Cardiac muscle cell (in vitro differentiated cells and primary cell): ENCODE measurements at regions not wholly inside any gene's neighbourhood (a gene's known extent, or its start where the extent isn't known, plus 50 kb on each side); places are given as distances from the start of the nearest gene placed in this dataset.

Experiments
- DNase-seq, 2 donors: peaks; one replicate each; pipeline versions ENCODE4 v3.0.0 to v3.0.0-alpha.2; 2010 to 2017; ENCODE audit warnings: low read depth in 1 of 2, low spot score in 1 of 2
- H3K27ac ChIP-seq: fragments of 200-600 bp; sonication (generic); 2 replicates; pipeline ENCODE4 v1.5.1; 2016
- H3K27me3 ChIP-seq: fragments of 200-600 bp; sonication (generic); 2 replicates; pipeline ENCODE4 v1.6.0; 2016; ENCODE audit warnings: control low read depth
- H3K36me3 ChIP-seq: fragments of 200-600 bp; sonication (generic); 2 replicates; pipeline ENCODE4 v1.5.1; 2016; ENCODE audit warnings: control low read depth
- H3K4me1 ChIP-seq: fragments of 200-600 bp; sonication (generic); 2 replicates; pipeline ENCODE4 v1.8.1; 2017; ENCODE audit warnings: low read depth, mild to moderate bottlenecking, mixed run types
- H3K4me3 ChIP-seq: fragments of 200-600 bp; sonication (generic); 2 replicates; pipeline ENCODE4 v1.5.1; 2016; ENCODE audit warnings: mild to moderate bottlenecking
- H3K9me3 ChIP-seq: fragments of 200-600 bp; sonication (generic); 2 replicates; pipeline ENCODE4 v1.5.1; 2017; ENCODE audit warnings: low read depth, mild to moderate bottlenecking, control low read depth
- TF ChIP-seq, protein P1 (sequence below): IDR thresholded peaks from 2 replicates; pipeline ENCODE4 v1.5.1; 2012; ENCODE audit warnings: low read depth, mild to moderate bottlenecking, low read length

DNA sequence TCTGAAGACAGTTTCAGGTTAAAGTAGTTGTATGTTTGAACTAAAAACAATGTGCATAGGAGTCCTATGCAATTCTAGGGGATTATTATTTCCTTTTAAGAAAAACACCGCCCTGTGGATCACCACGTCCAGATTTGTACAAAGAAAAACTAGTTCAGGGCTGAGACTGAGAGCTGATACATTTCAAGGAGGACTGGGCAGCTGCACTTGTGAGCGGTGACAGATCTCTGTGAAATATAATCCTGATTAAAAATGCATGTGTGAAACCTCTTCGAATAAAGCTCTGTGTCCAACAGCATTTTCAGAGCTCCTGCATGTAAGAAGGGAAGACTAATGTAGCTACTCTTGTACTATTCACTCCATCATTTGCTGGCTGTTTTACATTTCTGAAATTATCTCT is 365.8 kb upstream of the PITX2 start:
- TF ChIP-seq, protein P1, sequence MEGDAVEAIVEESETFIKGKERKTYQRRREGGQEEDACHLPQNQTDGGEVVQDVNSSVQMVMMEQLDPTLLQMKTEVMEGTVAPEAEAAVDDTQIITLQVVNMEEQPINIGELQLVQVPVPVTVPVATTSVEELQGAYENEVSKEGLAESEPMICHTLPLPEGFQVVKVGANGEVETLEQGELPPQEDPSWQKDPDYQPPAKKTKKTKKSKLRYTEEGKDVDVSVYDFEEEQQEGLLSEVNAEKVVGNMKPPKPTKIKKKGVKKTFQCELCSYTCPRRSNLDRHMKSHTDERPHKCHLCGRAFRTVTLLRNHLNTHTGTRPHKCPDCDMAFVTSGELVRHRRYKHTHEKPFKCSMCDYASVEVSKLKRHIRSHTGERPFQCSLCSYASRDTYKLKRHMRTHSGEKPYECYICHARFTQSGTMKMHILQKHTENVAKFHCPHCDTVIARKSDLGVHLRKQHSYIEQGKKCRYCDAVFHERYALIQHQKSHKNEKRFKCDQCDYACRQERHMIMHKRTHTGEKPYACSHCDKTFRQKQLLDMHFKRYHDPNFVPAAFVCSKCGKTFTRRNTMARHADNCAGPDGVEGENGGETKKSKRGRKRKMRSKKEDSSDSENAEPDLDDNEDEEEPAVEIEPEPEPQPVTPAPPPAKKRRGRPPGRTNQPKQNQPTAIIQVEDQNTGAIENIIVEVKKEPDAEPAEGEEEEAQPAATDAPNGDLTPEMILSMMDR = no peak
- no peaks in the 10 kb centered on the region for H3K9me3 ChIP-seq
- no peak overlapping the region for H3K4me3 ChIP-seq
- H3K4me1 ChIP-seq = no peaks in the 10 kb centered on the region
- H3K27ac ChIP-seq = no peak overlapping the region
- H3K36me3 ChIP-seq = no peaks in the 10 kb centered on the region
- H3K27me3 ChIP-seq = no peaks in the 10 kb centered on the region
- DNase-seq = peak in 1 of 2 donors; percentile 2

DNA sequence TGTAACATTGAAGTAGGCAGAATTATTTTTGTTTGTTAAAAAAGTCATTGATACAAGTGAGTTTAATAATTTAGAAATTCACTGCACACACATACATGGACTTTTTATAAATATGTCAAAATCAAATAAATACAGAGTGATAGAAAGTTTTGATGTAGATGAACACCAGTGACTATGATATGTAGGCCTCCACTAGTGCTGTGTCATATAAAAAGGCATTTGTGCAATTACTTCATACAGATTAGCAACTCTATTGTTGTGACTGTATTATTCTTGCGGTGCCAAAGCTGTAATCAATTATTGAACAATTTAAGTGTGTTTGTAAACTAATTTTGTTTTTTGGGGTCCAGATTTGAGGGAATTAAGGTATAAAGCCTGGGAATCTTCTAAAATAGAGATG is 366.2 kb upstream of the PITX2 start:
- Histone ChIP-seq H3K4me3 (no peak overlapping the region), H3K36me3 (no peaks in the 10 kb centered on the region), H3K27me3 (no peaks in the 10 kb centered on the region), H3K4me1 (no peaks in the 10 kb centered on the region), H3K27ac (no peak overlapping the region), H3K9me3 (no peaks in the 10 kb centered on the region)
- DNase-seq = no peak
- TF ChIP-seq, protein P1 = no peak

DNA sequence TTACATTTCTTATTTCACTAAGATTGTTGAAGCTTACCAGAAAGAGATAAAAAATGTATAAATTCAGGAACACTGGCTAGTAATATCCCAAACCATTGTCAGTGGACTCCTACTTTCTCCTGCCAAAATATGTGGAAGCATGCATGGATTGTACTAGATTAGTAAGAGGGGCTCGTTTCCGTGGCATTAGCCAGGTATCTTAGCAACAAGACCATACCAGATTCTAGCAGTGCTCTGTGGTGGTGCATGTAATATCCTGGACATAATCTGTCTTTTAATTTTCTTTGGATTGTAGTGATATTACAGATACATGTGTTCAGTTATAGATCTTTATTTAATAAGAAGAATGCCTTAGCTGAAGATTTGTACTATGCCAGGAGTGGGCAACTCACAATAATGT is 371.9 kb upstream of the PITX2 start:
- Histone ChIP-seq H3K27ac (no peak overlapping the region), H3K36me3 (no peaks in the 10 kb centered on the region), H3K27me3 (no peaks in the 10 kb centered on the region), H3K4me3 (no peak overlapping the region), H3K4me1 (no peaks in the 10 kb centered on the region), H3K9me3 (no peaks in the 10 kb centered on the region)
- TF ChIP-seq, protein P1 = no peak
- DNase-seq = no peak

DNA sequence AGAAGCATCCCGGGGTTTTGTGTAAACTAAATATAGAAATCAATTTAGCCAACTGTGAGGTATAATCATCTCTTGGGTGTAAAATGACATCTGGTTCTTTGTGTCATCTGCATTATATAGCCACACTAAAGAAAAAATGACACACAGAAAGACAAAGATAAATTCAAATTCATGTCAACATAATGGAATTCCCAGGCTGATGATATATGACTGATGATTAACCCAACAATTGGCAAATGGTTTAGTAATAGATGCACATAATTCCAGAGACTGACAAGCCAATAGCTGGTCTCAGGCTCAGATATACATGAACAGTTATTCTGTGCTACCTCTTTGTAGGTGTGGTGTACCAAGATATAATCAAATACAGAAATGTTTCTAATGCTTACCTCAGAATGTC is 375.4 kb upstream of the PITX2 start:
- Histone ChIP-seq H3K4me1 (no peaks in the 10 kb centered on the region), H3K9me3 (no peaks in the 10 kb centered on the region), H3K27me3 (no peaks in the 10 kb centered on the region), H3K4me3 (no peak overlapping the region), H3K36me3 (no peaks in the 10 kb centered on the region), H3K27ac (no peak overlapping the region)
- no peak for DNase-seq
- TF ChIP-seq, protein P1 = no peak

DNA sequence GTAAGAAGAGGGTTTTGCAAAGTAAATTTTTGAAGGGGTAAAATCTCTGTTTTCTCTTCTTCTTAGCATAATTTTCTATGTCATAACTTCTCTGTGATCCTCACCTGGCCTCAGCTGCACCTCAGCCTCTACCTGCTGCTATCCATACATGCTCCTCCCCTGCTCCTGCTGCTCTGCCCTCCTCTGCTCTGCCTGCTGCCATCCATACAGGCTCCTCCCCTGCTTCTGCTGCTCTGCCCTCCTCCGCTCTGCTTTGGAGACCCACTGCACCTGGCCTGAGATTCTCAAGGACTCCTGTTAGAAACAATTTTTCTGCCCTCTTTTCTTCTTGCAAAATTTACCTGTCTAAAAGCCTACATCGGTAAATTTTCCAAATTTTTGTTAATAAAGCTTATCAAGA is 388.6 kb upstream of the PITX2 start:
- DNase-seq = no peak
- H3K36me3 ChIP-seq = no peaks in the 10 kb centered on the region
- H3K27ac ChIP-seq = no peak overlapping the region
- H3K9me3 ChIP-seq = no peaks in the 10 kb centered on the region
- H3K4me1 ChIP-seq = no peaks in the 10 kb centered on the region
- TF ChIP-seq, protein P1 = no peak
- H3K27me3 ChIP-seq = no peaks in the 10 kb centered on the region
- no peak overlapping the region for H3K4me3 ChIP-seq

DNA sequence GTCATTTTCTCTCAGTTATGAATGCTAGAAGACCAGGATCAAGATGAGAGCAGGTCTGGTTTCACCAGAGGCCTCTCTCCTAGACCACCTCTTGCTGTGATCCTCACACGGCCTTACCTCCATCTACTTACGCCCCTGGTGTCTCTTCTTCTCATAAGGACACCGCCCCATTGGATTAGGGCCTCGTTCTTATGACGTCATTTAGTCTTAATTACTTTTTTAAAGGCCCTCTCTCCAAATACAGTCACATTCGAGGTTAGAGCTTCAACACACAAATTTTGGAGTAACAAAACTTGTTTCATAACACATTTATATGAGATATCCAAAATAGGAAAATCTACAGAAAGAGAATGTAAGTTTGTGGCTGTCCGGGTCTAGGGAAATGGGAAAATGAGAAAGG is 391.0 kb upstream of the PITX2 start:
- Histone ChIP-seq H3K4me3 (no peak overlapping the region), H3K4me1 (no peaks in the 10 kb centered on the region), H3K36me3 (no peaks in the 10 kb centered on the region), H3K27ac (no peak overlapping the region), H3K9me3 (no peaks in the 10 kb centered on the region), H3K27me3 (no peaks in the 10 kb centered on the region)
- TF ChIP-seq, protein P1 = no peak
- no peak for DNase-seq
